ENCODE measurements at regions not wholly inside any gene's neighbourhood (a gene's known extent, or its start where the extent isn't known, plus 50 kb on each side); places are given as distances from the start of the nearest gene placed in this dataset.
"Not testable (repeated sequence)": the region's sequence is repeated elsewhere in the genome, so short reads cannot be mapped to it uniquely, and the experiment has no call there.

DNA sequence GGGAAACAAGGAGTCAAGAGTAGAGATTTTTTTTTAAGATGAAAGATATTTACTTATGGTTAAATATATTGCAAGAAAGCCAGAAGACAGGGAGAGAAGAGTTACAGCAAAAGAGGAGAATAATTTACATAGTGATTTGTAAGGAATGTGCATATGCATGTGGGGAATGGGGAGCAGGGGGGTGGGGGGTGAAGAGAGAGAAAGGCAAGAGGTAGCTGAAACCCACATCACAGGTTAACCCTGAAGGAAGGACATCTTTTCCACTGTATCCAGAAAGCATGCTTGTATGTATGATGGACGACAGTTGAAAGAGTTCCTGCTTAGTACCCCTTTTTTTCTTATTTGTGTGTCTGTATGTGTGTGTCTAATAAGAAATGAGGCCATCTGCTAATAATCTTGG is 371.9 kb downstream of the RAD51AP2 start:
- DNase-seq (ENCODE audit: low read depth) = no peak
- no peaks in the 10 kb centered on the region for H3K36me3 ChIP-seq (ENCODE audit: control insufficient read depth, insufficient read depth, low read length)
- TF ChIP-seq, protein P1, sequence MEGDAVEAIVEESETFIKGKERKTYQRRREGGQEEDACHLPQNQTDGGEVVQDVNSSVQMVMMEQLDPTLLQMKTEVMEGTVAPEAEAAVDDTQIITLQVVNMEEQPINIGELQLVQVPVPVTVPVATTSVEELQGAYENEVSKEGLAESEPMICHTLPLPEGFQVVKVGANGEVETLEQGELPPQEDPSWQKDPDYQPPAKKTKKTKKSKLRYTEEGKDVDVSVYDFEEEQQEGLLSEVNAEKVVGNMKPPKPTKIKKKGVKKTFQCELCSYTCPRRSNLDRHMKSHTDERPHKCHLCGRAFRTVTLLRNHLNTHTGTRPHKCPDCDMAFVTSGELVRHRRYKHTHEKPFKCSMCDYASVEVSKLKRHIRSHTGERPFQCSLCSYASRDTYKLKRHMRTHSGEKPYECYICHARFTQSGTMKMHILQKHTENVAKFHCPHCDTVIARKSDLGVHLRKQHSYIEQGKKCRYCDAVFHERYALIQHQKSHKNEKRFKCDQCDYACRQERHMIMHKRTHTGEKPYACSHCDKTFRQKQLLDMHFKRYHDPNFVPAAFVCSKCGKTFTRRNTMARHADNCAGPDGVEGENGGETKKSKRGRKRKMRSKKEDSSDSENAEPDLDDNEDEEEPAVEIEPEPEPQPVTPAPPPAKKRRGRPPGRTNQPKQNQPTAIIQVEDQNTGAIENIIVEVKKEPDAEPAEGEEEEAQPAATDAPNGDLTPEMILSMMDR (IDR thresholded peaks at IDR 0.05; ENCODE audit: insufficient read depth, low read length, severe bottlenecking) = no peak
- FAIRE-seq = no peak
- H3K4me3 ChIP-seq (ENCODE audit: low read depth, low read length) = no peak overlapping the region
- H3K27me3 ChIP-seq (ENCODE audit: control insufficient read depth, insufficient read depth, low read length) = no peaks in the 10 kb centered on the region

DNA sequence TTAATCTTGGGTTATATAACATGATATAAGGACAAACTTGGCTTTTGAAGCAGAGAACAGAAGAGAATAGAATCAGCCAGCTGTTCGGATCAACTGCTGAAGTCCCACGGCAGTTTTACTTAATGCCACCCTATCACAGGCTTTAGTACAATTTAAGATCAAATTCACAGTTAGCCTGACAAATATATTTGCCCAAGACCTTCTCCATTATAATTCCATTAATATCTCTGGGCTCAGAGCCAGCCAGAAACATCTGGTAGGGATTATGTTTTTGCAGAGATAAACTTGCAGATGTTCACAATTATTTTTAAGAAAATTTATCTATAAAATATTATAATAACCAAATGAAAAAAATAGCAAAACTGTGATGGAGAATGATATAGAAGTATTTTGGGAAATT is 381.4 kb downstream of the RAD51AP2 start:
- FAIRE-seq (no peak), DNase-seq (ENCODE audit: low read depth) (no peak)
- H3K4me3 ChIP-seq (ENCODE audit: low read depth, low read length) = no peak overlapping the region
- TF ChIP-seq, protein P1 (IDR thresholded peaks at IDR 0.05; ENCODE audit: insufficient read depth, low read length, severe bottlenecking) = no peak
- H3K27me3 ChIP-seq (ENCODE audit: control insufficient read depth, insufficient read depth, low read length) = no peaks in the 10 kb centered on the region
- no peaks in the 10 kb centered on the region for H3K36me3 ChIP-seq (ENCODE audit: control insufficient read depth, insufficient read depth, low read length)

DNA sequence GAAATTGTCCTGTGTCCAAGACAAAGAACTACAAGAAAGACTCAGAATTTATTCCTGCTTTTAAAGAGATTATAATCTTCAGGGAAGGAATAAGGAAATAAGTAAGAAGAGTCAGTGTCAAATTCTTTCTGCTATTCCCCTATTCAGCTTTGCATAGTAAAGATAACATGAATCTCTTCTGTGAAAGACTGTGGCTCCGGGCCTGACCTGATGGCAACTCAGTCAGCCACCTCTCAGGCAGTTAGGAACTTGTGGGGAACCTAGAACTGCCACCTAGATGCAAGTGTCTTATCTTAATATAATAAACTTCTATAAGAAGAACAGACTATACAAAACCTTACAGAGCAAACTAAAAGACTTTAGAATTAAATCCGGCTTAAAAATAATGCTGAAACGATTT is 382.0 kb downstream of the RAD51AP2 start:
- no peaks in the 10 kb centered on the region for H3K27me3 ChIP-seq (ENCODE audit: control insufficient read depth, insufficient read depth, low read length)
- no peaks in the 10 kb centered on the region for H3K36me3 ChIP-seq (ENCODE audit: control insufficient read depth, insufficient read depth, low read length)
- no peak for DNase-seq (ENCODE audit: low read depth)
- no peak for FAIRE-seq
- H3K4me3 ChIP-seq (ENCODE audit: low read depth, low read length) = no peak overlapping the region
- TF ChIP-seq, protein P1 (IDR thresholded peaks at IDR 0.05; ENCODE audit: insufficient read depth, low read length, severe bottlenecking) = no peak

DNA sequence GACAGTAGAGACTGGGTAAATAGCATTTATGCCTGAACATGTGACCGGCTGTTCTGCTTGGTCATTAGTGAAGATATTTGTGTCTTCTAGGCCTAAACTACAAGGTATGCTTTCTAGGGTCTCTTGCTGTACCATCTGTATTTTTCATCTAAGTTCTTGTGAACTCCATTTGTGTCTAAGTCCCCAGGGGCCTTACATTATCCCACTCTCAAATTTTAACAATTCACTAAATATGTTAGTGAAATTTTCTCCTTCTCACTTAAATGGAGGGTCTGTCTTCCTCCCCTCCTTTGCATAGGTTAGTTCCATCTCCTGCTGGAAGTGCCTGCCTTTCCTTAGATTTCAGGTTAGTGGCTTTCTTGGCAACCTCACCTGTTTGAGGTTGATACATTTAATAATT is 382.6 kb downstream of the RAD51AP2 start:
- H3K4me3 ChIP-seq (ENCODE audit: low read depth, low read length) = no peak overlapping the region
- H3K36me3 ChIP-seq (ENCODE audit: control insufficient read depth, insufficient read depth, low read length) = no peaks in the 10 kb centered on the region
- no peak for DNase-seq (ENCODE audit: low read depth)
- TF ChIP-seq, protein P1 (IDR thresholded peaks at IDR 0.05; ENCODE audit: insufficient read depth, low read length, severe bottlenecking) = no peak
- no peak for FAIRE-seq
- no peaks in the 10 kb centered on the region for H3K27me3 ChIP-seq (ENCODE audit: control insufficient read depth, insufficient read depth, low read length)

DNA sequence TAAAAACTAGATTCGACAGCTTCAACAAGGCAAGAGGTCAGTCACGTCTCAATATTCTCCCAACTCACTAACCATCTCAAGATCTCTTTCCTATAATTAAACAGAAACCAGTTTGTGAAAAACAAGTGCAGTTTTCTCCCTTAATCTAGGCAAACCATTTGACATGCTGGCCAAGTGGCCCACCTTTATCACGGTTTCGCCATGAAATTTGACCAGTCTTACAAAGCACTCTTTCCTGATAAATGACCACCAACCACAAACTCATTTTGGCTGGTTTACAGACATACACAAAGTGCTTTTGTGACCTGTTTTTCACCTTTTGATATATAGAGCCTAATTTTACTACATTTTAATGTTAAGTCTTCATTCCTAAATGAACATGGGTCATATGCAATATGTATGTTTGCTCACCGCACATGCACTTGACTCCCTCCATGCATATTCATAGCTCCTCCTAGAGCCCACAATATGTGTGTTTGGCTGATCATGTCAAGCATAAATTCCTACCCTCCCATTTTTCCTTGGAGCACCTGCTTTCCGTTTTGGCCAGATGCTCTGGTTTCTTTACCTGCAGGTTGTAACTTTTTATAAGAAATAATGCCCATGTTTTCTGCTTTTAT is 385.1 kb downstream of the RAD51AP2 start:
- H3K27me3 ChIP-seq (ENCODE audit: control insufficient read depth, insufficient read depth, low read length) = no peaks in the 10 kb centered on the region
- DNase-seq (ENCODE audit: low read depth) = no peak
- H3K36me3 ChIP-seq (ENCODE audit: control insufficient read depth, insufficient read depth, low read length) = no peaks in the 10 kb centered on the region
- TF ChIP-seq, protein P1 (IDR thresholded peaks at IDR 0.05; ENCODE audit: insufficient read depth, low read length, severe bottlenecking) = no peak
- FAIRE-seq = no peak
- no peak overlapping the region for H3K4me3 ChIP-seq (ENCODE audit: low read depth, low read length)

DNA sequence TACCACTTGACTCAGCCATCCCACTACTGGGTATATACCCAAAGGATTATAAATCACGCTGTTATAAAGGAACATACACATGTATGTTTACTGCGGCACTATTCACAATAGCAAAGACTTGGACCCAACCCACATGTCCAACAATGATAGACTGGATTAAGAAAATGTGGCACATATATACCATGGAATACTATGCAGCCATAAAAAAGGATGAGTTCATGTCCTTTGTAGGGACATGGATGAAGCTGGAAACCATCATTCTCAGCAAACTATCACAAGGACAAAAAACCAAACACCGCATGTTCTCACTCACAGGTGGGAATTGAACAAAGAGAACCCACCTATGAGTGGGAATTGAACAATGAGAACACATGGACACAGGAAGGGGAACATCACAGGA is 387.6 kb downstream of the RAD51AP2 start:
- DNase-seq (ENCODE audit: low read depth); H3K27me3 ChIP-seq (ENCODE audit: control insufficient read depth, insufficient read depth, low read length); H3K36me3 ChIP-seq (ENCODE audit: control insufficient read depth, insufficient read depth, low read length); FAIRE-seq; H3K4me3 ChIP-seq (ENCODE audit: low read depth, low read length): not testable (repeated sequence)

Measured in bronchial epithelial cell (primary cell).